GM12872 (cell line): ENCODE measurements at regions not wholly inside any gene's neighbourhood (a gene's known extent, or its start where the extent isn't known, plus 50 kb on each side); places are given as distances from the start of the nearest gene placed in this dataset.

Experiments used
- TF ChIP-seq, protein P1 (sequence below): IDR thresholded peaks from 3 replicates; pipeline ENCODE4 v1.5.1; 2011; ENCODE audit warnings: low read depth, mild to moderate bottlenecking, low read length, moderate library complexity; ENCODE audit not compliant: insufficient read depth

GRCh38 chr13:53160211-53160610 lies 131.6 kb downstream of the OLFM4 start:
- TF ChIP-seq, protein P1, sequence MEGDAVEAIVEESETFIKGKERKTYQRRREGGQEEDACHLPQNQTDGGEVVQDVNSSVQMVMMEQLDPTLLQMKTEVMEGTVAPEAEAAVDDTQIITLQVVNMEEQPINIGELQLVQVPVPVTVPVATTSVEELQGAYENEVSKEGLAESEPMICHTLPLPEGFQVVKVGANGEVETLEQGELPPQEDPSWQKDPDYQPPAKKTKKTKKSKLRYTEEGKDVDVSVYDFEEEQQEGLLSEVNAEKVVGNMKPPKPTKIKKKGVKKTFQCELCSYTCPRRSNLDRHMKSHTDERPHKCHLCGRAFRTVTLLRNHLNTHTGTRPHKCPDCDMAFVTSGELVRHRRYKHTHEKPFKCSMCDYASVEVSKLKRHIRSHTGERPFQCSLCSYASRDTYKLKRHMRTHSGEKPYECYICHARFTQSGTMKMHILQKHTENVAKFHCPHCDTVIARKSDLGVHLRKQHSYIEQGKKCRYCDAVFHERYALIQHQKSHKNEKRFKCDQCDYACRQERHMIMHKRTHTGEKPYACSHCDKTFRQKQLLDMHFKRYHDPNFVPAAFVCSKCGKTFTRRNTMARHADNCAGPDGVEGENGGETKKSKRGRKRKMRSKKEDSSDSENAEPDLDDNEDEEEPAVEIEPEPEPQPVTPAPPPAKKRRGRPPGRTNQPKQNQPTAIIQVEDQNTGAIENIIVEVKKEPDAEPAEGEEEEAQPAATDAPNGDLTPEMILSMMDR: no peak

DNA sequence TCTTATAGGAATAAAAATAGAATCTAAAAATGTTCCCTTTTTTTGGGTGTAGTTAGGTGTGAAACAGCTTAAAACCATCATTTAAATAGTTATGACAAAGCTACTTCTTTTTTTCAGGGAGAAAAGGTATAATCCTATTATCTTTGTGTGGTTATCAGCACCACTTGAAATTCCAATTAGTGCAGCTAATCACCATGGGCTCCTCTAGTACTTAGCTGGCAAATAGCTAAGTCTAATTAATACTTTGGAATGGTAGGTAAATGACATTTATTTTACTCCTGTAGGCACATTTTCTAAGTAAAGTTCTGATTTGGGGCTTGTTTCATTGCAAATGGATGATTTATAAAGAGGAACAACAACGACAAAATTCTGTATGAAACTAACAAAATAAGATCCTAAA lies 132.6 kb downstream of the OLFM4 start:
- TF ChIP-seq, protein P1: no peak

DNA sequence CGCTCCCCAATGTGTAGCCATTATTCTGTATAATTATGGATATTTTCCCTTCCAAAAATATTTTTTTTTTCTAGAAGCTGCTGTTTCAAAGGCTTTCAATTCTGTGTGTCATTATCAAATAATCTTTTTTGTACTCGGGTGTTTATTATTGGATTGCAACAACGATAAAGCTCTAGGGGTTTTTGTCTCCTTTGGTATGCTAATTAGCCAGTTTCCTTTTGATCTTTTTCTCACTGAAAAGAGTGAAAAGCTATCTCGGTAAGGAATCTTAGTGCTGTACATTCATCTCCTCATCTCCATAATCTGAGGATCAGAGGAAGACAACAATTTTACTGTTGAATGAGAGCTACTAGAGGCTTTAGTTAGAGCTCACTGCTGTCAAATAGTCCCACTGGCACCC lies 136.6 kb downstream of the OLFM4 start:
- TF ChIP-seq, protein P1: no peak

DNA sequence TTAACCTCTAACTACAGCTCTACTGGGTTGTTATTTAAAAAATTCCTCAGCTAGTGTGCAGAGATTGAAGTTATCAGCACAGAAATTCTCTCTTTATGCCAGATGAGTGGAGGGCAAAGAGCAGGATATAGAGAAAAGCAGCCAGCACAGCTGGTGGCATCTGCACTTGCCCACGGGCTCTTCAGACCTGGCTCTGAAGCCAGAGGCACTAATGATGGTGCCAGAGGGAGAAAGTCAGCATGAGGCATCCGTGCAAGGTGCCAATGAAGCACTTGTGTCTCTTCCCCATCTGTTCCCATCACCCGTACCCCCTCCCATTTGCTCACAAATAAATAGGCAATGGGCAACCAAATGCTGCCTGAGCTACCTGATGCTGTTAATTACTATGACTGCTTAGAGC lies 138.9 kb downstream of the OLFM4 start:
- TF ChIP-seq, protein P1: no peak

DNA sequence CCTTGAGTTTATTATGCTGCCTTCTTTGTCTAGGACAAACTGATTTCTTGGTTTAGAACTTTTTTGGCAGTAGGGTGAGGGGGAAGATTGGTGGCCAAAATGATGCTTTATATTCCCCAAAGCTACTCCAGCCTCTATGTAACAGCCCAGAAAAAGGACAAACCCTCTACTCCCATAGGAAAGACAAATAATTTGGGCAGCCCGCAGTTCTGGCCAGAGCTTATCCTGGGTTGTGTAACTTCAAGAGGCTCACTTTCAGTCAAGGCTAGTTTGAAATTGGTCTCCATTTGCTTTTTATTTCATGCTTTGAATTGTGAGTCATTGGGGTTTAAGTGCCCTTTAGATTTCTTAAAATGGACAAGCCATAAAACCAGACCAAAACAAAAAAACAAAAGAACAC lies 142.3 kb downstream of the OLFM4 start:
- TF ChIP-seq, protein P1: no peak

GRCh38 chr13:53174545-53174944 lies 145.9 kb downstream of the OLFM4 start:
- TF ChIP-seq, protein P1: no peak

- TF ChIP-seq, protein P1: no peak
Measured at GRCh38 chr13:53180684-53181083, 152.1 kb downstream of the OLFM4 start.

- TF ChIP-seq, protein P1: no peak
Measured at GRCh38 chr13:53182724-53183123, 154.1 kb downstream of the OLFM4 start.
